Right ventricle myocardium inferior (tissue), 1 donor: ENCODE measurements at regions not wholly inside any gene's neighbourhood (a gene's known extent, or its start where the extent isn't known, plus 50 kb on each side); places are given as distances from the start of the nearest gene placed in this dataset.

Experiments used
- ATAC-seq: fragments of 200-7000 bp; cut with Tn5 transposase; one replicate; pipeline ENCODE4 v1.9.1; 2020; ENCODE audit warnings: mild to moderate bottlenecking, moderate library complexity
- DNase-seq: peaks from one replicate; pipeline ENCODE4 v3.0.0; 2021; ENCODE audit errors: missing footprints
- intact Hi-C: fragments of 100-400 bp; cut with DNase I; formaldehyde crosslinking; loops from one replicate; pipeline ENCODE4 v1.11.0; 2022
- donor health status: DM: no; HTN: yes; CAD: no; lungs with severe emphysema.

DNA sequence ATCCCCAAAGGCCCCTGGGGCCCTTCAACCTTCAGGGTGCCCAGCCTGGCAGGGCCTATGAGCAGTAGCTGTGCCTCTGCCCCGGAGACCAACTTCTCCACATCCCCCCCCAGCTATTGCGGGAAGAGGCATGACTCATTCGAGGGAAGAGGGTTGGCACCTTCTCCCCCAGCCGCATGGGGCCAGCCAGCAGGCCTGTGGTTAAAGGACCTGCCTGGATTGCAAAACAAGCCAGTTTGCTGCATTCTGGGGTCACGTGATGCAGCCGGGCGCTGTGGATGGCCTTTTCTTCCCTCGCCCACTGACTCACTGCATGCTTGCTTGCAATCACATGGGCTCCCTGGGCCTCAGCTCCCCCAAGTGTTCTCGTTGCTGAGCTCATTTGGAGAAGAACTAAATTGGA is 182.5 kb downstream of the MAFB start:
- DNase-seq (peak; percentile 97), ATAC-seq (peak; percentile 80)
- intact Hi-C loops, result no loop called here

DNA sequence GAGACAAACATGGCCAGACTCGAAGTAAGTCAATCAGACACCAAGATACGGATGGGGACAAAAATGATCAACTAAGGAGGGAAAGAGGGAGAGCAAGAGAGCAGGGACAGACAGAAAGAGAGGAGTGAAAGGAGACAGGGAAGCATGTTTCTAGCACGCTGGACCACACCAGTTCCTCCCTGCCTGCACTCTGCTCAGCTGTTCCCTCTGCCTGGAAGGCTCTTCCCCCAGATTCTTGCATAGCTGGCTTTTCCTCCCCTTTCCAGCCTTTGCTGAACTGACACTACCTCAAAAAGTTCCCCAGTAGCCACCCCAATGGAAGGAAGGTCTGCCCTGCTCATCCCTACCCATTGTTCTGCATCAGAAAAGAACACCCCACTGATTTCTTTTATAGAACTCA is 185.9 kb downstream of the MAFB start:
- no peak for DNase-seq
- intact Hi-C loops, result no loop called here
- ATAC-seq, result peak; percentile 44

GRCh38 chr20:40502576-40502975 is 186.5 kb downstream of the MAFB start:
- intact Hi-C loops, result no loop called here
- no peak for ATAC-seq
- DNase-seq, result no peak

DNA sequence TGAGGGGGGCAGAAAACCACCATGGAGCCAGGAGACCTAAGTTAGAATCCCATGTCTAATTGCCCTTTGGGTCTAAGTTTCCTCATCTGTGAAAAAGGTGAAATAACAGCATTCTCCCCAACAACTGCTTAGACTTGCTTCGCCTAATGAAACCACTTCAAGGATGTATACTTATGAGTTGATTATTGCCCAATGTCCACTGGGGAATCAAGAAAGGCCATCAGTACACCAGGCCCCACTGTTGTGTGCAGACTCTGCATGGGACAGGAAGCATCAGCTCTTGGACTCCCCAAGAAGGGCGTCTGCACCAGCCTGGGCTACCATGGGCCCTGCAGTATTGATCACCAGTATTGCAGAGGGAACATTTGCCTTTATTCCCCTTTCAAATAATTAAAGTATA is 189.6 kb downstream of the MAFB start:
- DNase-seq, result no peak
- intact Hi-C loops, result no loop called here
- no peak for ATAC-seq

GRCh38 chr20:40497899-40498691 is 190.9 kb downstream of the MAFB start:
- ATAC-seq, result peak; percentile 78
- intact Hi-C loops, result no loop called here
- peak; percentile 84 for DNase-seq

DNA sequence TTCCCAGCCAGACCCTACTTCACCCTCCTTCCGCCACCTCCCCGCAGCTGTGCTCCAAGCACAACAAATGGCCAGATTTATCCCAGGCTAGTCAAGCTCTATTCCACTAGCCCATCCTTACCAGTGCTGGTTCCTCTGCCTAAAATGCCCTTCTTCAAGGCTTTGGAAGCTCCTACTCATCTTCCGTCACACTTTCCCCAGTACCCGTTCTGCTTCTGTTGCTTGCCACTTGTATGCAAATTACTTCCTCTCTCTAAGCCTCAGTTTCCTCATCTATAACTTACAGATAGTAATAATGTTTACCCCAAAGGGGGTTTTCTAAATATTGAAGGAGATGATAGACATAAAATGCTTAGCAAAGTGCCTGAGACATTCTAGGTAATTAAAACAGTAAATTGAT is 193.1 kb downstream of the MAFB start:
- intact Hi-C loops, result no loop called here
- ATAC-seq, result no peak
- DNase-seq, result no peak

- peak; percentile 78 for DNase-seq
- intact Hi-C loops, result loop anchor here (1.0 kb wide), 1 partner anchor 29 kb away; no protein-coding TSS in a partner anchor
- no peak for ATAC-seq
These were observed 194.8 kb downstream of the MAFB start for GRCh38 chr20:40494248-40494647.

DNA sequence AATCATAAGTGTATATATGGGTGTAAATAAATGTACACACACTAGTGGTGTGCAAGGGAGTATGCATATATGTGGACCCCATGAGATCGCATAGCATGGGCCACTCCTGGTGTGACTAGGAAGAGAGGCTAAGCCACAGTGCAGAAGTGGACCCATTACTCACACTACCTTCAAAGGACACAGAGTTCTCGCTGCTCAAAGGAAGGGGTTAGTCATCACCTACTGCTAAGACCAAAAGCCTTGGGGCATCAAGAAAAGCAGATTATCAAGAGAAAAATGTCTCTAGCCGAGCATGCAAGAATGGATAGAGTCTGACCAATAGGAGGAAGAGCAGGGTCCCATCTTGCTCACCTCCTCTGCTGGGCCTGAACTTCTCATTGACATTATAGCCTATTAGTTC is 195.5 kb downstream of the MAFB start:
- intact Hi-C loops, result no loop called here
- DNase-seq (no peak), ATAC-seq (no peak)

DNA sequence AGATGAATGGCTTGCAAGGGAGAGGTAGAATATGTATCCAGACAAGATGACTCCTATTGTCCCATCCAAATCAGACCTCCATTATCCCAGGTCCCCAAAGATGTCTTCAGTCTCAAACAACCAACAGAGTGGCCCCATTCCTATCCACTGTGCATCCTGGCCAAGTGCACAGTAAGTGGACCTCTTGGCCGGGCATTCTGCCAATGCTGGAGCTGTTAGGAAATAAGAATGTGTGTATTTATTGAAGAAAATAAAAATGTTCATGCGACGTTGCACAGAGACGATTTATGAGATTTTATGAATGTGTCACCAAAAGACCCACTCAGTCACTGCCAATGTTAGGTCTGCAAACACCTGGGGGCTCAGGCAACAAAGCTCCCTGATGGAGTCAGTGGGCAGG is 196.0 kb downstream of the MAFB start:
- intact Hi-C loops, result no loop called here
- peak; percentile 85 for DNase-seq
- ATAC-seq, result peak; percentile 46

DNA sequence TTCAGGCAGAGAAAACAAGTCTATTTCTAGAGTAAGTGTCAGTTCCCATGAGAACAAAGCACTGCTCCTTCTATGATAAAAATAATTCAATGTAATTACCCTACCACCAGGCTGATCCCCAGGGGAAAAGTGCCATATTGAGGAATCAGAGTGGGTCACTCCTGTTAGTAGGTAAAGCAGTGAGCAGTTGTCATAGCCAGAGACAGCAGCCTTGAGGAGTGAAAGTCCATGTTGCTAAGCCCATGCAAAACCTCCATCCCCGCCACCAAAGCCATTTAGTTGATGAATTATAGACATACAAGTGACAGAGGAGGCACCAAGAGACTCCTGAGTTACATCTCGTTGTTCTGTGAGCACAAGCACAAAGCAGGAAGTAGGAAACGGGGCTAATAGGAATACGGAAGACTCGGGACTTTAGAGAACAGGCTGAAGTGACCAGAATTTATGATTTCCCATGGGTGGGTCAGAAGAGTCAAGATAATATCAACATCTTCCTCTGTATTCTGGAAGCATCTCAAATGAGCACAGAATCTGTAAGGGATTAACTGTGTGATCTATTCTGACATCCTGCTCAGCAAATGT is 197.9 kb downstream of the MAFB start:
- ATAC-seq, result no peak
- no peak for DNase-seq
- intact Hi-C loops, result no loop called here

- intact Hi-C loops, result no loop called here
- no peak for ATAC-seq
- DNase-seq, result no peak
These were observed 199.2 kb downstream of the MAFB start for GRCh38 chr20:40489886-40490285.

DNA sequence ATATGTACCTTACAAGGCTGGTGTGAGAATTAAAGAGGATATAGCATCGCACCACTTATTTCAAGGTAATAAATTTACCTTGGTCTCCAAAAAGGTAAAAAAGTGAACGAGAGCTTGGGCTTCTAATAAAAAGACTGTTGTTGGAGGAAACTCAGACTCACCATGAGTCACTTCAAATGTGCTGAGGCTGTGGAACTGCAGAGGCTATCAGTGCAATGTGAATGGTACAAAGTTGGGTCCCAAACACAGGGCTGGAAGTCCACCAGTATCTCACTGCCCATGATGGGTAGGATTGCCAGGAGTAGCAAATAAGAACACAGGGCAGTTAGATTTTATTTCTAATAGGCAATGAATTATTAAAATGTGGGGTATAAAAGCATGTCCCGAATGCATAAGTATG is 200.6 kb downstream of the MAFB start:
- ATAC-seq (no peak), DNase-seq (no peak)
- intact Hi-C loops, result no loop called here

DNA sequence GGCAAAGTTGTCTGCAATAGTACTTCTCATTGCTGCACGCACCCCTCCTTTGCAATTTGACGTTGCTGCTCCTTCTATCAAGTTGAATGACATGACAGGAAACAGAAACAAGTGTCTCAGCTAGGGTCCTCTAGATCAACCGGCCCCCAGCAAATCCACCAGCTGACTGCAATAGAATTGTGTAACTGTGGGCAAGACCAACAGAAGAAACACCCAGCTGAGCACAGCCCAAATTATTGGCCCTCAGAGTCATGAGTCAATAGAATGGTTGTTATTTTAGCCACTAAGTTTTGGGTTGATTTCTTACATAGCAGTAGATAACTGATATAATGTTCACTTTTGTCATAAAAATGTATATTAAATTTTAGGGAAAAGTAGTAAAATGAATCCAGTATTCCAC is 202.7 kb downstream of the MAFB start:
- DNase-seq, result no peak
- no peak for ATAC-seq
- intact Hi-C loops, result no loop called here

- intact Hi-C loops, result no loop called here
- ATAC-seq (no peak), DNase-seq (no peak)
These were observed 207.1 kb downstream of the MAFB start for GRCh38 chr20:40481743-40482458.

DNA sequence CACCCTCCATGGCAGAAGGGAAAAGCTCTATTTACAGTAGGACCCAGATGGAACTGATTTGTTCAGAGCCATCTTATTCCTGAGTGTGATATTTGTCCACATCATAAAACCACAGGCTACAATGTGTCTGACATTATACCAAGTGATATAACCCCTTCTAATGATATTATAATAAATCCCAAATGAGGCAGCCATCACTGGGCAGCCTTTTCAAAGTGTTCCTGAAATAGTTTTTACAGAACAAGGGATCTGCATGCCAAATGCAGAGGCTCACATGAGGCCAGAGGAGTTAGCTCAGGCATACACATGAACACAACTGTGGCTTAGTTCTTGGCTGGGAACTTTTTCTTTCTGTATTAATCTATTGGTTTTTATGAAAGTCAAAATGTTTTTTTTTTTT is 207.7 kb downstream of the MAFB start:
- ATAC-seq (no peak), DNase-seq (no peak)
- intact Hi-C loops, result no loop called here

DNA sequence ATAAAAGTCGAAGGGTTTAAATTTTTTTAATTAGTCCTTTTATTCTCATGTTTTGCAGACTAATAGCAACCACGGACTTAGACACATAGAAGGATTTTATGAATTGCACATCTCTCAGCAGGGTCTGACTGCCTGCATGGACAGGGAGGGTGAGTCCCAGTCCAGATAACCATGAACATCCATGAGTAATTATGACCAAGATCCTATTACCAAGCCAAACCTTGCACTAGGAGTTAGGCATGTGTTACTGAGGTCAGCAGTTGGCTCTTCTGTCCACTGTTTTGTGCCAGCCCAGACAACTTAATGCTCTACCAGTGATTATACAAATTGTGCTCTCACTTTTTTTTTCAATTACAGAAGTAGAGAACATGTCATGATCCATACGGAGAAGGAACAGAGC is 211.2 kb downstream of the MAFB start:
- DNase-seq, result no peak
- intact Hi-C loops, result no loop called here
- peak; percentile 77 for ATAC-seq

GRCh38 chr20:40476461-40476860 is 212.6 kb downstream of the MAFB start:
- intact Hi-C loops, result no loop called here
- ATAC-seq (no peak), DNase-seq (no peak)

DNA sequence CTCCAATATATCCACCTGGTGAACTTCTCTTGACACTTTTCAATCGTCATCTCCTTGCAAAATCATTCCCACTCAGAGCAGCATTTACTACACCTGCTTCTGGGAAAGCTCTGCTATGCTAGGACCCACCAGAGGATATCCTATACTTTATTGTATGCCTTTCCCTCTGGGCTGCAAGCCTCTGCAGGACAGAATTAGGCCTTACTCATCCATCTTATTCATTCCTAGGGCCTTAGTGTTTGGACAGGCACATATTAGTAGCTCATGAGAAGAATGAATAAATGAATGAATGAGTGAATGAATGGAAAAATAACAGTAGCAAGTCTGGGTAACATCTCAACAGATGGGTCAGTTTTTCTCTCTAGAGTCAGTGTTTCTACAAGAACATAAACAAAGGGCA is 216.1 kb downstream of the MAFB start:
- ATAC-seq, result no peak
- intact Hi-C loops, result no loop called here

GRCh38 chr20:40471261-40471629 is 217.8 kb downstream of the MAFB start:
- peak; percentile 48 for ATAC-seq
- DNase-seq, result no peak
- intact Hi-C loops, result no loop called here

More for the DNA sequence above, 216.1 kb downstream of the MAFB start:
- DNase-seq, result no peak
